RWPE1 (cell line): ENCODE measurements at regions not wholly inside any gene's neighbourhood (a gene's known extent, or its start where the extent isn't known, plus 50 kb on each side); places are given as distances from the start of the nearest gene placed in this dataset.

ENCODE experiments used
- CTCF ChIA-PET: fragments of 350-600 bp; sonication (Branson Sonifier 250); formaldehyde crosslinking; extraction: SDS; loops from one replicate; lab custom pipeline; 2021; lab: Yijun Ruan, JAX
- POLR2A ChIA-PET: fragments of 400-600 bp; formaldehyde crosslinking; extraction: SDS; loops from one replicate; lab custom pipeline; 2020; ENCODE audit warnings: antibody characterized with exemption; ENCODE audit not compliant: low non-redundant PET; lab: Yijun Ruan, JAX
- DNase-seq: peaks from one replicate; pipeline ENCODE4 v3.0.0; 2012; ENCODE audit warnings: low spot score
- H3K27ac ChIP-seq: fragments of 450-650 bp; 2 replicates; pipeline ENCODE4 v1.5.1; 2017
- TF ChIP-seq, protein P1 (sequence below): fragments of 450-650 bp; conservative IDR thresholded peaks from 2 replicates; pipeline ENCODE4 v1.5.1; 2017; ENCODE audit warnings: low read depth, mild to moderate bottlenecking

DNA sequence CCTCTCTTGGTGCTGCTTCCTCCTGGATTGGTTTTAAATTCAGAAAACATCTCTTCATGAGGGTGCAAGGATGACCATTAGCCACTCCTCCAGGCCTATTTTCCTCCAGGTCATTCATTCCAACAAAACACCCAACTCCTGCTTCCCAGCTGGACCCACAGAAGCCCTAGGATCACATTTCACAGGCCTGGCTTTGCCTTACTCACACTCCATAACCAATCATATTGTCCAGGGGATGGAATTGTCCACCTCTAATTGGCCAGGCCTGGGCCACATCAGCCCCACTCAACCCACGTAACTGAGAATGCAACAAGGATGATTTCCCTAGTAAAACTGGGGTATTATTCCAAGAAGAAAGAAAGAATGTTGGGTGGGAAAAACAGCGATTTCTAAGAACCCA lies 616.7 kb upstream of the SUCLG2 start:
- ChIA-PET CTCF (no interaction called here), POLR2A (no interaction called here)
- no peak for DNase-seq
- H3K27ac ChIP-seq, result no peak overlapping the region
- TF ChIP-seq, protein P1, sequence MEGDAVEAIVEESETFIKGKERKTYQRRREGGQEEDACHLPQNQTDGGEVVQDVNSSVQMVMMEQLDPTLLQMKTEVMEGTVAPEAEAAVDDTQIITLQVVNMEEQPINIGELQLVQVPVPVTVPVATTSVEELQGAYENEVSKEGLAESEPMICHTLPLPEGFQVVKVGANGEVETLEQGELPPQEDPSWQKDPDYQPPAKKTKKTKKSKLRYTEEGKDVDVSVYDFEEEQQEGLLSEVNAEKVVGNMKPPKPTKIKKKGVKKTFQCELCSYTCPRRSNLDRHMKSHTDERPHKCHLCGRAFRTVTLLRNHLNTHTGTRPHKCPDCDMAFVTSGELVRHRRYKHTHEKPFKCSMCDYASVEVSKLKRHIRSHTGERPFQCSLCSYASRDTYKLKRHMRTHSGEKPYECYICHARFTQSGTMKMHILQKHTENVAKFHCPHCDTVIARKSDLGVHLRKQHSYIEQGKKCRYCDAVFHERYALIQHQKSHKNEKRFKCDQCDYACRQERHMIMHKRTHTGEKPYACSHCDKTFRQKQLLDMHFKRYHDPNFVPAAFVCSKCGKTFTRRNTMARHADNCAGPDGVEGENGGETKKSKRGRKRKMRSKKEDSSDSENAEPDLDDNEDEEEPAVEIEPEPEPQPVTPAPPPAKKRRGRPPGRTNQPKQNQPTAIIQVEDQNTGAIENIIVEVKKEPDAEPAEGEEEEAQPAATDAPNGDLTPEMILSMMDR, result no peak

DNA sequence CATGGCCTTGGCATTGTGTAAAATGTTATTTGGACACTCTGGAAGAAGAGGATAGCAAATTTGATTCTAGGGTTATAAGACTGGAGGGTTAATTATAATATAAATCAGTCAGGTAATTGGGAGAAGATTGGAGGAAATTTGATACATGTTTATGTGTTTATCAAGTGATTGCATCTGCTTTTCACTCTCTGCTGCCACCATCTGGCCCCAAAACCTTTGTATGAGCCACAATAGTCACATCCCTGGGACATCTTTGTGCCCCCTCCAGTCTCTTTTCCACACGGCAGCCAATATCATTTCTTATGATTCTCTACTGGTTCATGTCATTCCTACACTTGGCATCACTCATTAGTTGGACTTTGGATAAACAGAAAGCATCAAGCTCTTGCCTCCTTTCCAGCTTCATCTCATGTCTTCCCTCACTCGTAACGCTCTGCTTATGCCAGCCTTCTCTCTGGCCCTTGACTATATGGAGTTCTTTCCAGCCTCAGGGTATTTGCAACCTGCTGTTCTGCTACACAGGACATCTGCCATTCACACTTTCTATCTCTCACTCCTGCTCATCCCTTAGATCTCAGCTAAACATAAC lies 602.3 kb upstream of the SUCLG2 start:
- ChIA-PET CTCF (interaction anchor here (0.6 kb wide), 1 partner anchor 454 kb away, joined by 3 read pairs; no protein-coding TSS in a partner anchor), POLR2A (no interaction called here)
- TF ChIP-seq, protein P1, result 0 out of 2 replicates have a peak, but pooled peaks have one; percentile 17
- no peak overlapping the region for H3K27ac ChIP-seq
- no peak for DNase-seq

- no peak for DNase-seq
- POLR2A ChIA-PET, result no interaction called here
- H3K27ac ChIP-seq, result no peak overlapping the region
- CTCF ChIA-PET, result no interaction called here
- TF ChIP-seq, protein P1, result no peak
These were observed 594.9 kb upstream of the SUCLG2 start for GRCh38 chr3:68249265-68249664.

DNA sequence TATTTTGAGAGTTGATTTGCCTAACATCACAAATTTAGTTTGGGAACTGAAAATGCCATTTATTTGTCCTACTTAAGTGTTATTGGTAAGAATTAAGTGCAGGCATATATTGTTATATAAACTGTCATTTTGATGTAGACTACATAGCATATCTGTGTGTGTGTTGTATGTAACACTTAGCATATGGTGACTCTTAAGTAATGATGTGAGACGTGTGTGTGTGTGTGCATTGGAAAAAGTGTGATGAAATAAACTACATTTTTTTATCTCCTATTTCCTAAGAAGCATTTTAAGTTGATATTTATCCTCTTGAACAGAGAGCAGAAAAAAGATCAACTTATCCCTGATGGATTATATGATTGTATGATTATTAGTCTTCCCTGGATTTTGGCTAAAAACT lies 588.2 kb upstream of the SUCLG2 start:
- no peak for DNase-seq
- ChIA-PET CTCF (no interaction called here), POLR2A (no interaction called here)
- TF ChIP-seq, protein P1, result no peak
- H3K27ac ChIP-seq, result no peak overlapping the region

- CTCF ChIA-PET, result interaction anchor here (0.7 kb wide), 1 partner anchor 1086 kb away, joined by 3 read pairs; no protein-coding TSS in a partner anchor
- POLR2A ChIA-PET, result no interaction called here
- TF ChIP-seq, protein P1, result no peak
- DNase-seq, result no peak
- no peak overlapping the region for H3K27ac ChIP-seq
These were observed 585.1 kb upstream of the SUCLG2 start for GRCh38 chr3:68239542-68239941.

- TF ChIP-seq, protein P1, result no peak
- H3K27ac ChIP-seq, result no peak overlapping the region
- DNase-seq, result no peak
- ChIA-PET CTCF (no interaction called here), POLR2A (no interaction called here)
These were observed 579.8 kb upstream of the SUCLG2 start for GRCh38 chr3:68234076-68234780.
